Osteocyte (in vitro differentiated cells): ENCODE measurements at regions not wholly inside any gene's neighbourhood (a gene's known extent, or its start where the extent isn't known, plus 50 kb on each side); places are given as distances from the start of the nearest gene placed in this dataset.

Experiments used
- DNase-seq: peaks from one replicate; pipeline ENCODE4 v3.0.0; 2021; ENCODE audit warnings: mixed read lengths; ENCODE audit not compliant: unreplicated experiment; ENCODE audit errors: extremely low spot score
- H3K27ac Mint-ChIP-seq: one replicate; pipeline ENCODE4 v1.8.0; 2021; ENCODE audit warnings: mild to moderate bottlenecking, mixed read lengths; ENCODE audit not compliant: unreplicated experiment
- H3K27me3 Mint-ChIP-seq: one replicate; pipeline ENCODE4 v1.8.0; 2021; ENCODE audit warnings: mixed read lengths; ENCODE audit not compliant: unreplicated experiment
- H3K36me3 Mint-ChIP-seq: one replicate; pipeline ENCODE4 v1.8.0; 2021; ENCODE audit warnings: mixed read lengths; ENCODE audit not compliant: unreplicated experiment
- H3K4me1 Mint-ChIP-seq: one replicate; pipeline ENCODE4 v1.8.0; 2021; ENCODE audit warnings: mixed read lengths; ENCODE audit not compliant: unreplicated experiment
- H3K4me3 Mint-ChIP-seq: one replicate; pipeline ENCODE4 v1.8.0; 2021; ENCODE audit warnings: mild to moderate bottlenecking, moderate library complexity, mixed read lengths; ENCODE audit not compliant: unreplicated experiment
- H3K9me3 Mint-ChIP-seq: one replicate; pipeline ENCODE4 v1.8.0; 2021; ENCODE audit warnings: mixed read lengths; ENCODE audit not compliant: unreplicated experiment
- CTCF ChIP-seq: fragments of 200-600 bp; sonication (generic); IDR thresholded peaks from 2 replicates; pipeline ENCODE4 v1.5.0; 2021; ENCODE audit warnings: antibody characterized with exemption, mild to moderate bottlenecking, moderate library complexity

GRCh38 chr2:2754940-2755339 lies 423.9 kb upstream of the MYT1L start:
- Mint-ChIP-seq H3K27me3 (no peaks in the 10 kb centered on the region), H3K4me3 (no peak overlapping the region), H3K36me3 (no peaks in the 10 kb centered on the region), H3K9me3 (peaks cover 19% of the 10 kb centered on the region), H3K27ac (no peak overlapping the region), H3K4me1 (no peaks in the 10 kb centered on the region)
- DNase-seq: no peak
- TF ChIP-seq CTCF: no peak

- no peaks in the 10 kb centered on the region for H3K36me3 Mint-ChIP-seq
- no peak overlapping the region for H3K4me3 Mint-ChIP-seq
- H3K27ac Mint-ChIP-seq: no peak overlapping the region
- H3K4me1 Mint-ChIP-seq: no peaks in the 10 kb centered on the region
- TF ChIP-seq CTCF: no peak
- H3K9me3 Mint-ChIP-seq: peaks cover 10% of the 10 kb centered on the region
- no peak for DNase-seq
- no peaks in the 10 kb centered on the region for H3K27me3 Mint-ChIP-seq
Observed at GRCh38 chr2:2751715-2752315, 420.7 kb upstream of the MYT1L start.

- peaks cover 10% of the 10 kb centered on the region for H3K9me3 Mint-ChIP-seq
- H3K27me3 Mint-ChIP-seq: no peaks in the 10 kb centered on the region
- no peak for DNase-seq
- TF ChIP-seq CTCF: no peak
- H3K27ac Mint-ChIP-seq: no peak overlapping the region
- H3K4me3 Mint-ChIP-seq: no peak overlapping the region
- no peaks in the 10 kb centered on the region for H3K36me3 Mint-ChIP-seq
- no peaks in the 10 kb centered on the region for H3K4me1 Mint-ChIP-seq
Observed at GRCh38 chr2:2750867-2751714, 420.0 kb upstream of the MYT1L start.

- Mint-ChIP-seq H3K27me3 (no peaks in the 10 kb centered on the region), H3K36me3 (no peaks in the 10 kb centered on the region), H3K4me3 (no peak overlapping the region), H3K27ac (no peak overlapping the region), H3K9me3 (peaks cover 14% of the 10 kb centered on the region), H3K4me1 (no peaks in the 10 kb centered on the region)
- no peak for TF ChIP-seq CTCF
- DNase-seq: no peak
Observed at GRCh38 chr2:2749206-2749598, 418.1 kb upstream of the MYT1L start.

- no peak for DNase-seq
- H3K27me3 Mint-ChIP-seq: no peaks in the 10 kb centered on the region
- H3K4me3 Mint-ChIP-seq: no peak overlapping the region
- TF ChIP-seq CTCF: no peak
- H3K36me3 Mint-ChIP-seq: no peaks in the 10 kb centered on the region
- peaks cover 14% of the 10 kb centered on the region for H3K9me3 Mint-ChIP-seq
- no peak overlapping the region for H3K27ac Mint-ChIP-seq
- no peaks in the 10 kb centered on the region for H3K4me1 Mint-ChIP-seq
Observed at GRCh38 chr2:2748399-2749205, 417.5 kb upstream of the MYT1L start.
